Neutrophil (primary cell): ENCODE measurements at regions not wholly inside any gene's neighbourhood (a gene's known extent, or its start where the extent isn't known, plus 50 kb on each side); places are given as distances from the start of the nearest gene placed in this dataset.

Experiments used
- H3K27ac ChIP-seq: fragments of 200-600 bp; sonication (generic); 2 replicates; pipeline ENCODE4 v1.5.1; 2016; ENCODE audit warnings: mild to moderate bottlenecking, moderate library complexity
- H3K27me3 ChIP-seq: fragments of 200-600 bp; sonication (generic); 2 replicates; pipeline ENCODE4 v1.6.0; 2016; ENCODE audit warnings: mild to moderate bottlenecking
- H3K36me3 ChIP-seq: fragments of 200-600 bp; sonication (generic); 2 replicates; pipeline ENCODE4 v1.5.1; 2017
- H3K4me1 ChIP-seq, 2 experiments: fragments of 200-600 bp in 1 of 2; sonication (generic) in 1 of 2; 1 replicate in 1 of 2; 2 replicates in 1 of 2; pipeline versions ENCODE4 v1.5.1 to v1.6.1; 2013 to 2016; ENCODE audit warnings: low read depth in 1 of 2, low read length in 1 of 2, mild to moderate bottlenecking in 1 of 2, moderate library complexity in 1 of 2; ENCODE audit not compliant: control insufficient read depth in 1 of 2, insufficient read depth in 1 of 2
- H3K4me3 ChIP-seq, 2 experiments: fragments of 200-600 bp in 1 of 2; sonication (generic) in 1 of 2; 1 replicate in 1 of 2; 2 replicates in 1 of 2; pipeline ENCODE4 v1.5.1; 2013 to 2016; ENCODE audit warnings: low read depth in 1 of 2, low read length in 1 of 2, mild to moderate bottlenecking in 1 of 2, moderate library complexity in 1 of 2
- H3K9me3 ChIP-seq: fragments of 200-600 bp; sonication (generic); 2 replicates; pipeline ENCODE4 v1.5.1; 2016
- TF ChIP-seq, protein P1 (sequence below): fragments of 200-600 bp; sonication (generic); IDR thresholded peaks from 2 replicates; pipeline ENCODE4 v1.5.1; 2016; ENCODE audit warnings: antibody characterized with exemption

DNA sequence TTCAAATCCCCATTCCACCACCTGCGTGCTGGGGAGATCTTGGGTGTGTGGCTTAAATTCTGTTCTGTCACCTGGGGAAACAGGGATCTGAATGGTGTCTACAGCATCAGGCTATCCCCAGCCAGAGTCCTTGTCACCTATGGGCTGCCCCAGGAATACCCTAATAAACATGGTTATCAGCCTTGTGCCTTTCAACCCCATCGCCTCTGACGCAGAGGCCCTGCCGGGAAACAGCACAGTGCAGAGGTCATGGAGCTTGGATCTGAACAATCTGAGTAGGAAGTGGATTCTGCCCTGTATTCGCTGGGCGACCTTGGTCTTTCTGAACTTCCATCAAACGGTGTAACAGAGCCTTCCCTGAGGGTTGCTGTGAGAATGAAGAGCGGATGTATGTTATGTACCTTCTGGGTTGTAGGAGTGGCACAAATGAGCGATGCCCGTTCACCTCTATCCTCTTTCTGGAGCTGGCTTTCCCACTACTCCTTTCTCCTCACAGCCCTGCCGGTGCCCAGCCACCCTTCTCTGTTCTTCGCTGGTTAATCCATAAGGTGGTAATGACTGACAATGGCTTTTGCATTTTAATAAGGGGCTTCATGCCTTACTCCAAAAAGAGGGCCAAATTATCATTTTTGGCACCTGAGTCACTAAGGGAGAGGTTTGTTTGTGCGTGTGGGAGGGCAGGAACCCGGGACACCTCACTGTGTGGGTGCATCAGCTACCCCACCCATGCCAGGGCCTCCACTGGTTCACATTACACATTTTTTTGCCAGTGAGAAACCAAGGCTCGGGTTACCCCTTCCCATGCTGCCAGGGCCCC is 256.5 kb downstream of the MYCN start:
- H3K4me1 ChIP-seq: no peaks in the 10 kb centered on the region
- no peak overlapping the region for H3K27ac ChIP-seq
- H3K4me3 ChIP-seq: no peak overlapping the region
- no peaks in the 10 kb centered on the region for H3K27me3 ChIP-seq
- TF ChIP-seq, protein P1, sequence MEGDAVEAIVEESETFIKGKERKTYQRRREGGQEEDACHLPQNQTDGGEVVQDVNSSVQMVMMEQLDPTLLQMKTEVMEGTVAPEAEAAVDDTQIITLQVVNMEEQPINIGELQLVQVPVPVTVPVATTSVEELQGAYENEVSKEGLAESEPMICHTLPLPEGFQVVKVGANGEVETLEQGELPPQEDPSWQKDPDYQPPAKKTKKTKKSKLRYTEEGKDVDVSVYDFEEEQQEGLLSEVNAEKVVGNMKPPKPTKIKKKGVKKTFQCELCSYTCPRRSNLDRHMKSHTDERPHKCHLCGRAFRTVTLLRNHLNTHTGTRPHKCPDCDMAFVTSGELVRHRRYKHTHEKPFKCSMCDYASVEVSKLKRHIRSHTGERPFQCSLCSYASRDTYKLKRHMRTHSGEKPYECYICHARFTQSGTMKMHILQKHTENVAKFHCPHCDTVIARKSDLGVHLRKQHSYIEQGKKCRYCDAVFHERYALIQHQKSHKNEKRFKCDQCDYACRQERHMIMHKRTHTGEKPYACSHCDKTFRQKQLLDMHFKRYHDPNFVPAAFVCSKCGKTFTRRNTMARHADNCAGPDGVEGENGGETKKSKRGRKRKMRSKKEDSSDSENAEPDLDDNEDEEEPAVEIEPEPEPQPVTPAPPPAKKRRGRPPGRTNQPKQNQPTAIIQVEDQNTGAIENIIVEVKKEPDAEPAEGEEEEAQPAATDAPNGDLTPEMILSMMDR: no peak
- H3K36me3 ChIP-seq: no peaks in the 10 kb centered on the region
- H3K9me3 ChIP-seq: no peaks in the 10 kb centered on the region

DNA sequence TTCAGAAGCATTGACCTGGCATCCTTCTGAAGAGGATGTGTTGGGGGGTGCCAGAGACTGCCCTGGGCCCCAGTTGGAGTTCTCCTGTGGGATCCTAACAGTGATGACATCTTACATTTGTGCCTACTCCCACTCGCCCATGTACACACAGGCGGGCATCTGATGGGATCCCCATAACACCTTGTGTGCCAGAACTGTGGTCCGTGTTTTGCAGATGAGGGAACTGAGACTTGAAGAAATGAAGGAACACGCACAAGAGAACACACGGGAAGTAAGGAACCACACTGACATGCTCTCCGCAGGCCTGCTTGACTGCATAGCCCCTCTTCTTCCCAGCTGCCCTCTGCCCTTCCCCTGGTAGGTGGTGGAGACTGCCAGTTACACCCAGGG is 255.3 kb downstream of the MYCN start:
- Histone ChIP-seq H3K27me3 (no peaks in the 10 kb centered on the region), H3K4me3 (no peak overlapping the region), H3K27ac (no peak overlapping the region), H3K9me3 (no peaks in the 10 kb centered on the region), H3K36me3 (no peaks in the 10 kb centered on the region), H3K4me1 (no peaks in the 10 kb centered on the region)
- TF ChIP-seq, protein P1: no peak

DNA sequence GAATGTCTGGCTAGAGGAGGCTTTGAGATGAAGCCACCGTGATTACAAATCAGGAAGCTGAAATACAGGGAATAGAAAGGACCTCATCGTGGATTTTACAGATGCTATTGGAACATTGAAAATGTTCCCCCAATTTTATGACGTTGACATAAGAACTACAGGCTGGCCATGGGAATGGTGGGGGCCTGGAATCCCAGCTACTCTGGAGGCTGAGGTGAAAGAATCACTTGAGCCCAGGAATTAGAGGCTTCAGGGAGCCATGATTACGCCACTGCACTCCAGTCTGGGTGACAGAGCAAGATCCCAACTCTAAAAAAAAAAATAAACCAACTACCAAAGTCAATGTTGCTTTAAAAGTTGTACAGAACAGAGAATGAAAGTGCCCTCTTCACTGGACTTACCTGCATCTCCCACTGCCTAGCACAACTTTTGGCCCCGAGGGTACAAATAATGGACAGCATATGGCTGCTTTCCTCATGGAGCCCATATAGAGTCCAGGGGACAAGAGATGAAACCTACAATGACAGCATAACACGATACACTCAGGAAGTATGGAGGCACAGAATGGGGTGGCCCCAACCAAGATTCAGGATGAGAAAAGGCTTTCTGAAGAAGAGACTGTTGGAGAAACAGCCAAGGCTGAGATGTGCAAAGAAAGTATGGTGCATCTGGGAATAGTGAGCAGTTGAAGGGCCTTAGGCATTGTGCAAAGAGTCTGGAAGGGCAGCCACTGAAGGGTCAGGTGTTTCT is 254.8 kb downstream of the MYCN start:
- TF ChIP-seq, protein P1: no peak
- no peaks in the 10 kb centered on the region for H3K4me1 ChIP-seq
- no peak overlapping the region for H3K27ac ChIP-seq

DNA sequence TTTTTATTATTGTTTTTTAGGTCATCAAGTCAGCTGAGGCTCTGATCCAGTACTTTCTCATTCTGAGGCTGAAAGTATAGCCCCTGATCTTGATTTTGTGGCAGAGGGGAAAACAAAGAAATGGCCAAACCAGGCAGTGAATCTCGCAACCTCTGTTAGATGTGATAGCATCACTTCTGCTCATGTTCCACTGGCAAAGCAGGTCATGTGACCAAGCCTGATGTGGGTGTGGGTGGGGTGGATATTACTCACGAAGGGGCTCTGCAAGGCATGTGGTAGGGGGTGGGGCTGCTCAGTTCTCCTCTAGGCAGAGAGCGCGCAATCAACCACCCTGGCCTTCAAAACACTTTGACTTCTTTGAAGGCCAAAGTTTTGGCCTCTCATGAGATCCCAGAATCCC is 254.2 kb downstream of the MYCN start:
- Histone ChIP-seq H3K9me3 (no peaks in the 10 kb centered on the region), H3K4me1 (no peaks in the 10 kb centered on the region), H3K27ac (no peak overlapping the region), H3K4me3 (no peak overlapping the region), H3K36me3 (no peaks in the 10 kb centered on the region), H3K27me3 (no peaks in the 10 kb centered on the region)
- TF ChIP-seq, protein P1: no peak

More for the DNA sequence above, 254.8 kb downstream of the MYCN start:
- Histone ChIP-seq H3K4me3 (no peak overlapping the region), H3K27me3 (no peaks in the 10 kb centered on the region), H3K36me3 (no peaks in the 10 kb centered on the region), H3K9me3 (no peaks in the 10 kb centered on the region)

DNA sequence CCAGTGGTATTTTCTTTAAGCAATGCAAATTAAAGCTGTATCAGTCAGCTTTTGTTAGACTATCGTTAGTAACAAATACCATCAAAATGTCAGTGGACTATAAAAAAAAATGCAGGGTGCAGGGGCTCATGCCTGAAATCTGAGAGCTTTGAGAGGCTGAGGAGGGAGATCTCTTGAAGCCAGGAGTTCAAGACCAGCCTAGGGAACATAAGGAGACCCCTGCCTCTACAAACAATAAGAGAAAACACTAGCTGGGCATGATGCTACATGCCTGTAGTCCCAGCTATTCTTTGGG is 253.7 kb downstream of the MYCN start:
- Histone ChIP-seq H3K27me3 (no peaks in the 10 kb centered on the region), H3K4me3 (no peak overlapping the region), H3K36me3 (no peaks in the 10 kb centered on the region), H3K27ac (no peak overlapping the region), H3K9me3 (no peaks in the 10 kb centered on the region), H3K4me1 (no peaks in the 10 kb centered on the region)
- TF ChIP-seq, protein P1: no peak
